ENCODE measurements at regions not wholly inside any gene's neighbourhood (a gene's known extent, or its start where the extent isn't known, plus 50 kb on each side); places are given as distances from the start of the nearest gene placed in this dataset.

- TF ChIP-seq CTCF (IDR thresholded peaks at IDR 0.05) (no peak), POLR2A (IDR thresholded peaks at IDR 0.05) (no peak)
Observed at GRCh38 chr13:88459331-88459730, 788.2 kb downstream of the SLITRK5 start.

All from thyroid gland (tissue), 4 donors.